OCI-LY7 (cell line): ENCODE measurements at regions not wholly inside any gene's neighbourhood (a gene's known extent, or its start where the extent isn't known, plus 50 kb on each side); places are given as distances from the start of the nearest gene placed in this dataset.

Source experiments
- BruUV-seq: library from RNA; stranded (reverse); fragments of 400-500 nt; replicated peaks from 2 replicates; lab custom pipeline; 2021; lab: Mats Ljungman, UMichigan
- CTCF ChIA-PET: fragments of 300-600 bp; sonication (Branson Sonifier 250); formaldehyde crosslinking; loops from one replicate; lab custom pipeline; 2022; ENCODE audit warnings: antibody characterized with exemption; ENCODE audit not compliant: unreplicated experiment; lab: Charles Lee
- POLR2A ChIA-PET: fragments of 300-600 bp; sonication (Branson Sonifier 250); formaldehyde crosslinking; loops from one replicate; lab custom pipeline; 2022; ENCODE audit warnings: antibody characterized with exemption; lab: Charles Lee
- DNase-seq: peaks from one replicate; pipeline ENCODE4 v3.0.0-alpha.2; 2015; ENCODE audit warnings: low spot score
- H2AFZ ChIP-seq: fragments of 200-600 bp; sonication (generic), shearing (Covaris generic); 2 replicates; pipeline ENCODE4 v1.6.1; 2014; ENCODE audit warnings: mild to moderate bottlenecking, antibody characterized with exemption, low read length, moderate library complexity
- H3K27ac ChIP-seq: fragments of 200-600 bp; sonication (generic); 2 replicates; pipeline ENCODE4 v1.5.1; 2014; ENCODE audit warnings: mixed run types, low read depth, mild to moderate bottlenecking, moderate library complexity, low read length, inconsistent platforms; ENCODE audit not compliant: poor library complexity, severe bottlenecking
- H3K36me3 ChIP-seq: fragments of 200-600 bp; sonication (generic); 2 replicates; pipeline ENCODE4 v1.6.1; 2014; ENCODE audit warnings: mild to moderate bottlenecking, antibody characterized with exemption, low read length, moderate library complexity, mixed read lengths; ENCODE audit not compliant: insufficient read depth
- H3K4me1 ChIP-seq: fragments of 200-600 bp; sonication (generic); 2 replicates; pipeline ENCODE4 v1.5.1; 2014; ENCODE audit warnings: mild to moderate bottlenecking, low read length; ENCODE audit not compliant: insufficient read depth, poor library complexity, severe bottlenecking
- H3K4me2 ChIP-seq: fragments of 200-600 bp; sonication (generic); 2 replicates; pipeline ENCODE4 v1.6.1; 2014; ENCODE audit warnings: mild to moderate bottlenecking, low read length
- H3K4me3 ChIP-seq: fragments of 200-600 bp; sonication (generic); 2 replicates; pipeline ENCODE4 v1.5.1; 2014; ENCODE audit warnings: mild to moderate bottlenecking, low read depth, low read length; ENCODE audit not compliant: poor library complexity, severe bottlenecking
- H3K79me2 ChIP-seq: fragments of 200-600 bp; sonication (generic); 2 replicates; pipeline ENCODE4 v1.6.1; 2016; ENCODE audit warnings: low read depth, mild to moderate bottlenecking, low read length, moderate library complexity, mixed read lengths; ENCODE audit not compliant: insufficient read depth
- H3K9me2 ChIP-seq: fragments of 200-600 bp; sonication (generic); 2 replicates; pipeline ENCODE4 v1.6.1; 2016; ENCODE audit warnings: mild to moderate bottlenecking, low read length, mixed read lengths; ENCODE audit not compliant: insufficient read depth
- H3K9me3 ChIP-seq: fragments of 200-600 bp; sonication (generic); 2 replicates; pipeline ENCODE4 v1.6.1; 2014; ENCODE audit warnings: mild to moderate bottlenecking, mixed run types, low read length, mixed read lengths
- H4K20me1 ChIP-seq: fragments of 200-600 bp; sonication (generic); 2 replicates; pipeline ENCODE4 v1.6.1; 2014; ENCODE audit warnings: mild to moderate bottlenecking, antibody characterized with exemption, low read length, moderate library complexity, mixed read lengths; ENCODE audit not compliant: insufficient read depth
- EZH2phosphoT487 ChIP-seq: fragments of 200-600 bp; sonication (generic); IDR thresholded peaks from 2 replicates; pipeline ENCODE4 v1.6.1; 2018; ENCODE audit warnings: low read depth, borderline replicate concordance, mild to moderate bottlenecking, mixed run types, antibody characterized with exemption, low read length, moderate library complexity, mixed read lengths
- intact Hi-C: fragments of 100-400 bp; cut with micrococcal nuclease; formaldehyde crosslinking; loops from one replicate; pipeline ENCODE4 v1.10.0; 2022; ENCODE audit not compliant: unreplicated experiment
- TF ChIP-seq, protein P1 (sequence below): fragments of 200-600 bp; sonication (generic); conservative IDR thresholded peaks from 2 replicates; pipeline ENCODE4 v1.5.1; 2014; ENCODE audit warnings: mild to moderate bottlenecking, antibody characterized with exemption, low read length, moderate library complexity, mixed read lengths

DNA sequence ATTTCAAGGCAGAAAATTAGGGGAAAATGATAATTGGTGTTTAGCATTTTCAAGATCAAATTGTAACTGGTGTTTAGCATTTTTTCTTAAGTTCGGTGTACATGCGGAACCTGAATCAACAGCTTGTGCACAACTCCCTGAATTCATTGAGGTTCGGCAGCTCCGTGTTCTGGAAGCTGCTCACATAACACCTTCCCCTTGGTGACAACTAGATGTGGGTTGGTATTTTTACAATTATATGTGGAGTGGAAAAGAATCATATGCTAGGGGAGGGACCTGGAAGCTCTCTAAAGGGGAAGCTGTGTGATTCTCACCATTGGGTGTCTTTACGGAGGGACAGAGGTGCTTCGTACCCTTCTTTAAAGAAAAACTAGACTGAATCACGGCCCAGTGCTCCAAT lies 199.0 kb upstream of the MTNR1B start:
- TF ChIP-seq, protein P1, sequence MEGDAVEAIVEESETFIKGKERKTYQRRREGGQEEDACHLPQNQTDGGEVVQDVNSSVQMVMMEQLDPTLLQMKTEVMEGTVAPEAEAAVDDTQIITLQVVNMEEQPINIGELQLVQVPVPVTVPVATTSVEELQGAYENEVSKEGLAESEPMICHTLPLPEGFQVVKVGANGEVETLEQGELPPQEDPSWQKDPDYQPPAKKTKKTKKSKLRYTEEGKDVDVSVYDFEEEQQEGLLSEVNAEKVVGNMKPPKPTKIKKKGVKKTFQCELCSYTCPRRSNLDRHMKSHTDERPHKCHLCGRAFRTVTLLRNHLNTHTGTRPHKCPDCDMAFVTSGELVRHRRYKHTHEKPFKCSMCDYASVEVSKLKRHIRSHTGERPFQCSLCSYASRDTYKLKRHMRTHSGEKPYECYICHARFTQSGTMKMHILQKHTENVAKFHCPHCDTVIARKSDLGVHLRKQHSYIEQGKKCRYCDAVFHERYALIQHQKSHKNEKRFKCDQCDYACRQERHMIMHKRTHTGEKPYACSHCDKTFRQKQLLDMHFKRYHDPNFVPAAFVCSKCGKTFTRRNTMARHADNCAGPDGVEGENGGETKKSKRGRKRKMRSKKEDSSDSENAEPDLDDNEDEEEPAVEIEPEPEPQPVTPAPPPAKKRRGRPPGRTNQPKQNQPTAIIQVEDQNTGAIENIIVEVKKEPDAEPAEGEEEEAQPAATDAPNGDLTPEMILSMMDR, result no peak
- TF ChIP-seq EZH2phosphoT487, result no peak
- intact Hi-C loops, result no loop called here
- H3K36me3 ChIP-seq, result no peaks in the 10 kb centered on the region
- DNase-seq, result no peak
- H3K4me2 ChIP-seq, result no peak overlapping the region
- H4K20me1 ChIP-seq, result no peaks in the 10 kb centered on the region
- no peaks in the 10 kb centered on the region for H3K79me2 ChIP-seq
- CTCF ChIA-PET, result no interaction called here
- no peaks in the 10 kb centered on the region for H3K9me2 ChIP-seq
- no peak overlapping the region for H3K4me3 ChIP-seq
- H3K9me3 ChIP-seq, result no peaks in the 10 kb centered on the region
- no peak overlapping the region for H2AFZ ChIP-seq
- H3K27ac ChIP-seq, result no peak overlapping the region
- BruUV-seq, result no TSS peak
- POLR2A ChIA-PET, result no interaction called here
- no peaks in the 10 kb centered on the region for H3K4me1 ChIP-seq

DNA sequence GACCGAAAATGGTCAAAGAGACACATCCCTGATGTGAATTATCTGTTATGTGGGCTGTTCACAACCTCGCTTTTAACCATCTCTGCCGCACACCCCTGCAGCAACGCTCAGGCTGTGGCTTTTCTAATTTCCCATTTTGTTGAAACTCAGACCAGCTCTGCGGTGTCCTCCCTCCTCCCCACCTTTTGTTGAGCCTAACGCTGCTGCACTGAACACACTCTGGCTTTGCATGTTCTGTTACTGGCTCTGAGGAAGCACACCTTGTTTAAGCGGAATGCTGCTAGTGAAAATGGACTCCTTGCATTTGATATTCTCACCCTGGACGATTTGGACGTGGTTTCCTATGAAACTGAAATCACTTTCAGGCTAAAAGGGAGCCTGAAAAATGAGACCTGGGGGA lies 198.5 kb upstream of the MTNR1B start:
- Histone ChIP-seq H3K4me1 (no peaks in the 10 kb centered on the region), H2AFZ (no peak overlapping the region), H3K79me2 (no peaks in the 10 kb centered on the region), H4K20me1 (no peaks in the 10 kb centered on the region), H3K9me2 (no peaks in the 10 kb centered on the region), H3K4me2 (no peak overlapping the region), H3K36me3 (no peaks in the 10 kb centered on the region), H3K9me3 (no peaks in the 10 kb centered on the region), H3K4me3 (no peak overlapping the region), H3K27ac (no peak overlapping the region)
- ChIA-PET POLR2A (no interaction called here), CTCF (no interaction called here)
- TF ChIP-seq, protein P1, result no peak
- TF ChIP-seq EZH2phosphoT487, result no peak
- no peak for DNase-seq
- BruUV-seq, result no TSS peak
- intact Hi-C loops, result no loop called here

DNA sequence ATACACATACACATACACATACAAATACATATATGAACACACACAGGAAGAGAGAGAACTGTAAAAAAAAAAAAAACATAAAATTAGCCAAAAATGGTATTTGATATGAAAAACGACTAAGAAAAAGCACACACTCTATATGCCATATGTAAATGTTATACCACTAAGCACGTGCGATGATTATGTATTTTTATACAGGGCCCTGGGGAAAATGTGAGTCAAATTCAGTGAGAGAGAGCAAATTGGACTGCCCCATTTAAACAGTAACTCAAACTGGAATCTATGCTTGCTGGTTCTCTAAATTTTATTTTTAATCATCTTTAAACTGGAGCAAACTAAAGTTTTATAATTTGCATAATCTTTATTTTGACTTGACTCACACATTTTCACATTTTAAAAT lies 197.8 kb upstream of the MTNR1B start:
- Histone ChIP-seq H3K36me3 (no peaks in the 10 kb centered on the region), H3K4me1 (no peaks in the 10 kb centered on the region), H3K9me2 (no peaks in the 10 kb centered on the region), H3K4me2 (no peak overlapping the region), H2AFZ (no peak overlapping the region), H3K4me3 (no peak overlapping the region), H4K20me1 (no peaks in the 10 kb centered on the region), H3K79me2 (no peaks in the 10 kb centered on the region), H3K27ac (no peak overlapping the region), H3K9me3 (no peaks in the 10 kb centered on the region)
- intact Hi-C loops, result no loop called here
- POLR2A ChIA-PET, result no interaction called here
- no peak for DNase-seq
- TF ChIP-seq EZH2phosphoT487, result no peak
- TF ChIP-seq, protein P1, result no peak
- CTCF ChIA-PET, result no interaction called here
- BruUV-seq, result no TSS peak
